K562 (cell line): ENCODE measurements at regions not wholly inside any gene's neighbourhood (a gene's known extent, or its start where the extent isn't known, plus 50 kb on each side); places are given as distances from the start of the nearest gene placed in this dataset.
A peak's percentile ranks its signal among the peaks of the same experiment; 100 is the strongest.

Experiments used
- CCAR2 ChIP-seq: fragments of 200-400 bp; formaldehyde crosslinking; IDR thresholded peaks from 2 replicates; pipeline ENCODE4 v1.6.1; 2017; ENCODE audit warnings: mild to moderate bottlenecking, low read depth, low read length
- HLTF ChIP-seq: fragments of 450-650 bp; IDR thresholded peaks from 2 replicates; pipeline ENCODE4 v1.6.1; 2016
- NR2F6 ChIP-seq: fragments of 450-650 bp; formaldehyde crosslinking; IDR thresholded peaks from 2 replicates; pipeline ENCODE4 v1.4.0; 2020; ENCODE audit warnings: mild to moderate bottlenecking
- PBX2 ChIP-seq, 2 experiments: IDR thresholded peaks in 1 of 2; conservative IDR thresholded peaks in 1 of 2; 2 replicates each; pipeline ENCODE4 v1.6.1; 2016; ENCODE audit warnings: low read depth in 2 of 2, mild to moderate bottlenecking in 1 of 2, missing compliant biosample characterization in 1 of 2, missing genetic modification characterization in 1 of 2, moderate library complexity in 1 of 2
- RB1 ChIP-seq: fragments of 450-650 bp; IDR thresholded peaks from 2 replicates; pipeline ENCODE4 v1.6.1; 2017; ENCODE audit warnings: low read depth, mild to moderate bottlenecking
- RBM25 ChIP-seq: fragments of 200-400 bp; formaldehyde crosslinking; IDR thresholded peaks from 2 replicates; pipeline ENCODE4 v1.6.1; 2018; ENCODE audit warnings: low read length, low read depth, moderate library complexity; ENCODE audit not compliant: severe bottlenecking
- RFX1 ChIP-seq: fragments of 450-650 bp; IDR thresholded peaks from 2 replicates; pipeline ENCODE4 v1.6.1; 2016; ENCODE audit warnings: mild to moderate bottlenecking, moderate library complexity
- YY1 ChIP-seq, 3 experiments: IDR thresholded peaks; 2 replicates each; pipeline ENCODE4 v1.6.1; 2011; ENCODE audit warnings: low read length in 2 of 3, mild to moderate bottlenecking in 2 of 3, moderate library complexity in 2 of 3, borderline replicate concordance in 1 of 3, control low read depth in 1 of 3, low read depth in 1 of 3; ENCODE audit not compliant: insufficient read depth in 3 of 3, insufficient replicate concordance in 2 of 3, control insufficient read depth in 1 of 3, insufficient read length in 1 of 3; ENCODE audit errors: extremely low read depth in 1 of 3

GRCh38 chr6:37566111-37566949, 66.6 kb upstream of the CCDC167 start (continued):
- TF ChIP-seq PBX2 (CRISPR knock-in tag; IDR thresholded peaks at IDR 0.05; ENCODE audit: low read depth) (no peak), PBX2 (tag; conservative IDR thresholded peaks at IDR 0.05; ENCODE audit: low read depth) (no peak), RBM25 (peak; percentile 33), YY1 (IDR thresholded peaks at IDR 0.05; ENCODE audit: borderline replicate concordance in 1 of 3, control insufficient read depth in 1 of 3, extremely low read depth in 1 of 3, insufficient read depth in 3 of 3, insufficient read length in 1 of 3, insufficient replicate concordance in 2 of 3, low read depth in 1 of 3, low read length in 2 of 3) (peak in 2 of 3 experiments; percentile 50 to 51), RB1 (peak; percentile 80; the same call in 1 of the 2 replicates), NR2F6 (CRISPR knock-in tag) (no peak), CCAR2 (no peak), HLTF (peak; percentile 21; the same call in 1 of the 2 replicates), RFX1 (peak; percentile 75; the same call in 1 of the 2 replicates)
